Fibroblast of pulmonary artery (primary cell): ENCODE measurements at regions not wholly inside any gene's neighbourhood (a gene's known extent, or its start where the extent isn't known, plus 50 kb on each side); places are given as distances from the start of the nearest gene placed in this dataset.

Experiments used
- DNase-seq: peaks from one replicate; pipeline ENCODE4 v3.0.0-alpha.2; 2010; ENCODE audit warnings: low read depth
- H3K4me3 ChIP-seq: replicated peaks from 2 replicates; pipeline ENCODE4 v1.5.1; 2011; ENCODE audit warnings: low read depth, mild to moderate bottlenecking, control low read depth, low read length, moderate library complexity
- CTCF ChIP-seq: IDR thresholded peaks from 2 replicates; pipeline ENCODE4 v1.5.1; 2011; ENCODE audit warnings: mild to moderate bottlenecking, control low read depth, low read length, inconsistent platforms; ENCODE audit errors: missing control alignments

GRCh38 chr20:57785061-57785460 lies 75.2 kb upstream of the PMEPA1 start:
- TF ChIP-seq CTCF, result no peak

GRCh38 chr20:57783956-57784837 lies 74.4 kb upstream of the PMEPA1 start:
- TF ChIP-seq CTCF, result no peak
- H3K4me3 ChIP-seq, result no peak overlapping the region
- DNase-seq, result no peak

More at GRCh38 chr20:57785061-57785460, 75.2 kb upstream of the PMEPA1 start:
- H3K4me3 ChIP-seq, result no peak overlapping the region
- no peak for DNase-seq

- TF ChIP-seq CTCF, result no peak
- H3K4me3 ChIP-seq, result no peak overlapping the region
- DNase-seq, result no peak
Observed at GRCh38 chr20:57783196-57783595, 73.4 kb upstream of the PMEPA1 start.

GRCh38 chr20:57782631-57783041 lies 72.8 kb upstream of the PMEPA1 start:
- TF ChIP-seq CTCF, result no peak
- no peak overlapping the region for H3K4me3 ChIP-seq
- DNase-seq, result no peak

GRCh38 chr20:57781901-57782300 lies 72.1 kb upstream of the PMEPA1 start:
- no peak for DNase-seq
- H3K4me3 ChIP-seq, result no peak overlapping the region
- no peak for TF ChIP-seq CTCF

- no peak overlapping the region for H3K4me3 ChIP-seq
- no peak for DNase-seq
- no peak for TF ChIP-seq CTCF
Observed at GRCh38 chr20:57780906-57781305, 71.1 kb upstream of the PMEPA1 start.

- no peak for DNase-seq
- TF ChIP-seq CTCF, result no peak
- H3K4me3 ChIP-seq, result no peak overlapping the region
Observed at GRCh38 chr20:57780398-57780797, 70.6 kb upstream of the PMEPA1 start.
